SK-N-SH (cell line): ENCODE measurements at regions not wholly inside any gene's neighbourhood (a gene's known extent, or its start where the extent isn't known, plus 50 kb on each side); places are given as distances from the start of the nearest gene placed in this dataset.

Experiments used
- CTCF ChIA-PET: fragments of 300-600, 350-600 bp; formaldehyde crosslinking; extraction: SDS; loops from one replicate; lab custom pipeline; 2021; lab: Yijun Ruan, JAX
- POLR2A ChIA-PET: fragments of 350-600 bp; sonication (Branson Sonifier 250); formaldehyde crosslinking; extraction: SDS; loops from one replicate; lab custom pipeline; 2020; ENCODE audit warnings: antibody characterized with exemption, inconsistent platforms; lab: Yijun Ruan, JAX
- DNase-seq: peaks from one replicate; pipeline ENCODE4 v3.0.0; 2012
- H2AFZ ChIP-seq: fragments of 200-600 bp; sonication (generic); 2 replicates; pipeline ENCODE4 v1.8.1; 2016; ENCODE audit warnings: antibody characterized with exemption, mild to moderate bottlenecking, low read depth
- H3F3A ChIP-seq: fragments of 200-600 bp; sonication (generic); replicated peaks from 2 replicates; pipeline ENCODE3; 2016; ENCODE audit warnings: antibody characterized with exemption, mild to moderate bottlenecking; ENCODE audit not compliant: insufficient read depth
- H3K27ac ChIP-seq, 2 experiments: fragments of 200-500 bp in 1 of 2; fragments of 200-600 bp in 1 of 2; sonication (Bioruptor generic) in 1 of 2; sonication (generic), shearing (Covaris generic) in 1 of 2; 2 replicates each; pipeline versions ENCODE4 v1.5.1 to v1.6.1; 2014 to 2016; ENCODE audit warnings: low read depth in 2 of 2, inconsistent platforms in 1 of 2, low read length in 1 of 2, mild to moderate bottlenecking in 1 of 2, mixed read lengths in 1 of 2
- H3K27me3 ChIP-seq: fragments of 200-600 bp; sonication (generic), shearing (Covaris generic); 2 replicates; pipeline ENCODE4 v1.6.1; 2016; ENCODE audit warnings: mixed run types; ENCODE audit not compliant: insufficient read depth
- H3K36me3 ChIP-seq, 2 experiments: fragments of 200-500 bp in 1 of 2; fragments of 200-600 bp in 1 of 2; sonication (Bioruptor generic) in 1 of 2; sonication (generic) in 1 of 2; replicated peaks in 1 of 2; 2 replicates each; pipeline versions ENCODE3 to v1.5.1; 2014 to 2016; ENCODE audit warnings: low read length in 1 of 2, mild to moderate bottlenecking in 1 of 2; ENCODE audit not compliant: insufficient read depth in 2 of 2, control insufficient read depth in 1 of 2
- H3K4me1 ChIP-seq, 2 experiments: fragments of 200-500 bp in 1 of 2; fragments of 200-600 bp in 1 of 2; sonication (Bioruptor generic) in 1 of 2; sonication (generic), shearing (Covaris generic) in 1 of 2; 2 replicates each; pipeline versions ENCODE4 v1.5.1 to v1.6.1; 2014 to 2016; ENCODE audit warnings: low read depth in 1 of 2, low read length in 1 of 2, mixed run types in 1 of 2; ENCODE audit not compliant: insufficient read depth in 2 of 2, control insufficient read depth in 1 of 2
- H3K4me2 ChIP-seq: fragments of 200-600 bp; sonication (generic), shearing (Covaris generic); 2 replicates; pipeline ENCODE4 v1.6.1; 2017; ENCODE audit warnings: mixed run types
- H3K4me3 ChIP-seq, 2 experiments: fragments of 200-500 bp in 1 of 2; fragments of 200-600 bp in 1 of 2; sonication (Bioruptor generic) in 1 of 2; sonication (generic), shearing (Covaris generic) in 1 of 2; 2 replicates each; pipeline versions ENCODE4 v1.5.1 to v1.8.1; 2014 to 2016; ENCODE audit warnings: low read depth in 2 of 2, inconsistent platforms in 1 of 2, low read length in 1 of 2, mild to moderate bottlenecking in 1 of 2, mixed read lengths in 1 of 2, moderate library complexity in 1 of 2
- H3K79me2 ChIP-seq: fragments of 200-600 bp; sonication (generic); 2 replicates; pipeline ENCODE4 v1.8.1; 2017; ENCODE audit warnings: mild to moderate bottlenecking; ENCODE audit not compliant: insufficient read depth
- H3K9ac ChIP-seq: fragments of 200-600 bp; sonication (generic); 2 replicates; pipeline ENCODE4 v1.6.1; 2017; ENCODE audit warnings: mixed run types
- H3K9me2 ChIP-seq: fragments of 200-600 bp; sonication (generic); 2 replicates; pipeline ENCODE4 v1.6.1; 2017; ENCODE audit warnings: mixed run types
- H3K9me3 ChIP-seq: fragments of 200-600 bp; sonication (generic); 2 replicates; pipeline ENCODE4 v1.6.1; 2017; ENCODE audit warnings: mixed run types, mild to moderate bottlenecking, moderate library complexity
- H4K20me1 ChIP-seq: fragments of 200-600 bp; sonication (generic); 2 replicates; pipeline ENCODE4 v1.6.1; 2017; ENCODE audit warnings: mild to moderate bottlenecking, mixed run types; ENCODE audit not compliant: insufficient read depth
- EP300 ChIP-seq, 2 experiments: IDR thresholded peaks; 2 replicates each; pipeline versions ENCODE4 v1.4.0 to v1.6.1; 2012; ENCODE audit warnings: borderline replicate concordance in 1 of 2, low read depth in 1 of 2, low read length in 1 of 2
- EZH2phosphoT487 ChIP-seq: fragments of 200-600 bp; sonication (generic); IDR thresholded peaks from 2 replicates; pipeline ENCODE4 v1.6.1; 2017; ENCODE audit warnings: low read depth, mixed run types, mild to moderate bottlenecking, antibody characterized with exemption, moderate library complexity, borderline replicate concordance
- FOSL2 ChIP-seq: IDR thresholded peaks from 2 replicates; pipeline ENCODE4 v1.4.0; 2012; ENCODE audit warnings: low read depth, mild to moderate bottlenecking, moderate library complexity, borderline replicate concordance
- FOXJ3 ChIP-seq: sonication (generic); formaldehyde crosslinking; IDR thresholded peaks from 2 replicates; pipeline ENCODE4 v1.5.1; 2020; ENCODE audit warnings: mild to moderate bottlenecking, missing genetic modification reagents
- GATA2 ChIP-seq: sonication (generic); formaldehyde crosslinking; IDR thresholded peaks from 2 replicates; pipeline ENCODE4 v1.5.0; 2020; ENCODE audit warnings: mild to moderate bottlenecking, missing genetic modification reagents
- JUND ChIP-seq: IDR thresholded peaks from 2 replicates; pipeline ENCODE4 v1.4.0; 2012
- MEF2A ChIP-seq: IDR thresholded peaks from 2 replicates; pipeline ENCODE4 v1.4.0; 2012; ENCODE audit warnings: low read depth, borderline replicate concordance
- MXI1 ChIP-seq: IDR thresholded peaks from 2 replicates; pipeline ENCODE4 v1.6.1; 2012; ENCODE audit warnings: mild to moderate bottlenecking, low read depth, low read length, improper control_type of control experiment
- NFIC ChIP-seq: IDR thresholded peaks from 2 replicates; pipeline ENCODE4 v1.4.0; 2012; ENCODE audit warnings: borderline replicate concordance
- PBX3 ChIP-seq: IDR thresholded peaks from 2 replicates; pipeline ENCODE4; 2012
- POLR2AphosphoS5 ChIP-seq: IDR thresholded peaks from 2 replicates; pipeline ENCODE4 v1.6.1; 2012; ENCODE audit warnings: low read depth, low read length
- RAD21 ChIP-seq: IDR thresholded peaks from 2 replicates; pipeline ENCODE4 v1.6.1; 2012; ENCODE audit warnings: mild to moderate bottlenecking, low read length
- RCOR1 ChIP-seq: fragments of 150-350 bp; IDR thresholded peaks from 2 replicates; pipeline ENCODE4 v1.6.1; 2017; ENCODE audit warnings: antibody characterized with exemption, low read length
- RFX5 ChIP-seq: IDR thresholded peaks from 2 replicates; pipeline ENCODE4 v1.6.1; 2012; ENCODE audit warnings: mild to moderate bottlenecking, improper control_type of control experiment, low read length
- SMC3 ChIP-seq: IDR thresholded peaks from 2 replicates; pipeline ENCODE4 v1.6.1; 2012; ENCODE audit warnings: low read depth, low read length, improper control_type of control experiment
- TAF1 ChIP-seq: IDR thresholded peaks from 2 replicates; pipeline ENCODE4 v1.6.1; 2012; ENCODE audit warnings: low read depth, mild to moderate bottlenecking, low read length, moderate library complexity, borderline replicate concordance
- TCF12 ChIP-seq: IDR thresholded peaks from 2 replicates; pipeline ENCODE4 v1.4.0; 2012
- TEAD4 ChIP-seq: IDR thresholded peaks from 2 replicates; pipeline ENCODE4 v1.4.0; 2012; ENCODE audit warnings: mild to moderate bottlenecking, borderline replicate concordance; ENCODE audit not compliant: insufficient read depth
- USF1 ChIP-seq: IDR thresholded peaks from 2 replicates; pipeline ENCODE4 v1.4.0; 2012; ENCODE audit warnings: low read depth, borderline replicate concordance
- YY1 ChIP-seq: IDR thresholded peaks from 2 replicates; pipeline ENCODE4 v1.4.0; 2012; ENCODE audit warnings: low read depth, mild to moderate bottlenecking
- WGBS: methylation state at CpG from one replicate; pipeline ENCODE4 v1.1.6; 2017; ENCODE audit warnings: low lambda C conversion rate; 5-methylcytosine and 5-hydroxymethylcytosine counted together
- TF ChIP-seq, protein P1 (sequence below): IDR thresholded peaks from 2 replicates; pipeline ENCODE4 v1.4.0; 2012; ENCODE audit warnings: low read depth

DNA sequence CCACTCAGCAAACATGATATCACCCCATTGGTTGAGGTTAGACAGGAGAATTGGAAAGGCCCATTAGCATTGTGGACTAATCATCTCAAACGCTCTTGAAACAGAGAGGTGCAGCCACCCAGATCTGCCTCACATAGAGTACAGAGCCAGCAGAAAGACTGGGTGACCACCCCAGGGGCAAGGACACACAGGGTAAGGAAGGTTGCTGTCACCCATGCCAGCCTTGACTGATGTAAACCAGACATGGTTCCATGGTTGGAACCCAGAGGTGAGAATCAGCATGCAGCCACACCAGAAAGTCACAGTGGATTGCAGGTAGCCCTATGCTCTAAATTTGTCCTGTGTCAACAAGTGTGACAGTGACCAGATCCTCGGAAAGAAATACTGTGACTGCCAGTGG lies 1268.8 kb downstream of the EFNB2 start:
- Histone ChIP-seq H4K20me1 (no peaks in the 10 kb centered on the region), H3K4me3 (no peak overlapping the region), H3K79me2 (no peaks in the 10 kb centered on the region), H3K27ac (no peak overlapping the region), H3K9ac (no peak overlapping the region), H3K4me2 (no peak overlapping the region), H3K9me3 (no peaks in the 10 kb centered on the region), H3K36me3 (no peaks in the 10 kb centered on the region), H2AFZ (no peak overlapping the region), H3K4me1 (no peaks in the 10 kb centered on the region; a peak in 1 of 4 replicates), H3K9me2 (no peaks in the 10 kb centered on the region), H3K27me3 (no peaks in the 10 kb centered on the region), H3F3A (no peaks in the 10 kb centered on the region)
- no peak for TF ChIP-seq GATA2
- no peak for DNase-seq
- ChIA-PET POLR2A (no interaction called here), CTCF (no interaction called here)
- WGBS: no CpG with 5 or more reads among the region's 2 CpGs

DNA sequence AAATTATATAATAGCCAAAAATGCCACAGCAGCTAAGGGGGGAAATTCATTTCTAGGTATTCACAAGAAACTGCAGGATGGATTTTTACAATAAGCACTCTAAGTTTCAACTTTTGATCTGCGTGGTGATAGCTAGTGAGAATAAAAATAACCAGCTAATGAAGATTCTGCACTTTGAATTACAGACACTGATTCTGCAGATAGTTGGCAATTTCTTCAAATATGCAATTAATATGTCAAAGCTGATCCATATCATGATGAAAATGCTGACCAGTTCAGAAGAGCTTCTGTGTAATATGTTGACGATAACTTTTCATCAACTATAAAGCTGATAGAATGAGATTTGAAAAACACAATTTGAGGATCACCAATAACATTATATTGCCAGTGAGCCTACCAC lies 1272.9 kb downstream of the EFNB2 start:
- Histone ChIP-seq H2AFZ (no peak overlapping the region), H3K27ac (no peak overlapping the region), H3K27me3 (no peaks in the 10 kb centered on the region), H3K9ac (no peak overlapping the region), H3K36me3 (no peaks in the 10 kb centered on the region), H3K4me3 (no peak overlapping the region), H3F3A (no peaks in the 10 kb centered on the region), H4K20me1 (no peaks in the 10 kb centered on the region), H3K9me3 (no peaks in the 10 kb centered on the region), H3K4me2 (no peak overlapping the region), H3K79me2 (no peaks in the 10 kb centered on the region), H3K9me2 (no peaks in the 10 kb centered on the region), H3K4me1 (no peaks in the 10 kb centered on the region; a peak in 1 of 4 replicates)
- POLR2A ChIA-PET: no interaction called here
- WGBS: 49% methylated on average over 2 of the region's 2 CpGs
- no peak for DNase-seq
- CTCF ChIA-PET: interaction anchor here (1.1 kb wide), 1 partner anchor 17 kb away, joined by 3 read pairs; no protein-coding TSS in a partner anchor
- TF ChIP-seq TAF1 (no peak), USF1 (no peak), GATA2 (peak; percentile 32; the same call in 1 of the 2 replicates), JUND (no peak), FOXJ3 (CRISPR knock-in tag) (no peak)

DNA sequence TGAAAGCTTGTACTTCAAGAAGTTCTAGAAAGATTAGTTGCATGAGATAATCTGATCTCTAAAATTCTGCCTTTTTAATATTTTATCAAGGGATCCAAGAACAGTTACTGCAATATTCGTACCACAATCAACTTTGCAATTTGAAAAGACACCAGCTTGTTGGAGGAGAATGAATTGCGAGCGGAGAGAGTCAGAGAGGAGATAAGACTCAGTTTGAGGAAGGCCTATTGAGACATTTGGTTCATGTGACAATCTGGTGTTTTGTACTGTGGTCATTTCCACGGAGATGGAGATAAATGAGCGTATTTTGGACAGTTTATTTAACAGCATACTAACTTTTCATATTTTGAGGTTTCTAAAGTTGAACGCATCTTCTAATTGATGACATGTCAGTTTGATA lies 1276.0 kb downstream of the EFNB2 start:
- H3K4me3 ChIP-seq: no peak overlapping the region
- TF ChIP-seq USF1 (no peak), YY1 (no peak), SMC3 (no peak), NFIC (no peak), RFX5 (no peak), RCOR1 (no peak), PBX3 (no peak), MEF2A (no peak), TEAD4 (no peak), MXI1 (no peak), FOSL2 (no peak), EP300 (IDR thresholded peaks at IDR 0.05; ENCODE audit: borderline replicate concordance in 1 of 2, low read depth in 1 of 2, low read length in 1 of 2) (no peak), TCF12 (no peak), TAF1 (no peak), EZH2phosphoT487 (no peak), RAD21 (no peak), POLR2AphosphoS5 (no peak)
- TF ChIP-seq, protein P1, sequence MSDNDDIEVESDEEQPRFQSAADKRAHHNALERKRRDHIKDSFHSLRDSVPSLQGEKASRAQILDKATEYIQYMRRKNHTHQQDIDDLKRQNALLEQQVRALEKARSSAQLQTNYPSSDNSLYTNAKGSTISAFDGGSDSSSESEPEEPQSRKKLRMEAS: no peak
- TF ChIP-seq, all 33 proteins: peak for 0
- 54% methylated on average over 6 of the region's 6 CpGs for WGBS
- H2AFZ ChIP-seq: no peak overlapping the region
- H3K4me2 ChIP-seq: no peak overlapping the region
- no peaks in the 10 kb centered on the region for H3F3A ChIP-seq
- H3K9me3 ChIP-seq: no peaks in the 10 kb centered on the region
- no peak overlapping the region for H3K27ac ChIP-seq
- ChIA-PET POLR2A (no interaction called here), CTCF (no interaction called here)
- no peaks in the 10 kb centered on the region for H3K36me3 ChIP-seq
- H3K9me2 ChIP-seq: no peaks in the 10 kb centered on the region
- H3K27me3 ChIP-seq: no peaks in the 10 kb centered on the region
- no peaks in the 10 kb centered on the region; a peak in 1 of 4 replicates for H3K4me1 ChIP-seq
- no peaks in the 10 kb centered on the region for H4K20me1 ChIP-seq
- no peaks in the 10 kb centered on the region for H3K79me2 ChIP-seq
- no peak for DNase-seq
- H3K9ac ChIP-seq: no peak overlapping the region
